COLO668 (cell line): ENCODE measurements at regions not wholly inside any gene's neighbourhood (a gene's known extent, or its start where the extent isn't known, plus 50 kb on each side); places are given as distances from the start of the nearest gene placed in this dataset.

ENCODE experiments used
- DNase-seq: peaks from one replicate; lab custom pipeline; 2025; ENCODE audit not compliant: unreplicated experiment; lab: John Stamatoyannopoulos, UW

DNA sequence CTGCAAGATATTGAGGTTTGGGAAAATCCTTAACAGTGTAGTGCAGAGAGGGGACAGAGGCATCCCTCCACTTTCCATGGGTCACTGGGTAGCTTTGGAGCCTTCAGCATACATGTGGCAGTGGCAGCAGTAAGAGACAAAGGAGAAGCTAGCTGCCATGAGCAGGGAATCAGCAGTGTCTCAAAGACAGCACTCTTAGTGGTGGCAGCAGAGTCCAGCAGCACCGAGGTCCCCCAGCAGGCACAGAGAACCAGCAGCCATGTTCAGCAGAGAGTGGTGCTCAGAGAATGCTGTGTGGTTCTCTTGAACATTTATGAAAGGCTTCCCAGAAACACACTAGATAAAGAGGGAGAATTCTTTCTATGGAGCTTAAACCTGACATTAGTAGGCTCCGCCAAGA is 308.5 kb downstream of the CENPC start:
- DNase-seq = no peak

GRCh38 chr4:67236318-67236717 is 309.0 kb downstream of the CENPC start:
- DNase-seq = no peak

DNA sequence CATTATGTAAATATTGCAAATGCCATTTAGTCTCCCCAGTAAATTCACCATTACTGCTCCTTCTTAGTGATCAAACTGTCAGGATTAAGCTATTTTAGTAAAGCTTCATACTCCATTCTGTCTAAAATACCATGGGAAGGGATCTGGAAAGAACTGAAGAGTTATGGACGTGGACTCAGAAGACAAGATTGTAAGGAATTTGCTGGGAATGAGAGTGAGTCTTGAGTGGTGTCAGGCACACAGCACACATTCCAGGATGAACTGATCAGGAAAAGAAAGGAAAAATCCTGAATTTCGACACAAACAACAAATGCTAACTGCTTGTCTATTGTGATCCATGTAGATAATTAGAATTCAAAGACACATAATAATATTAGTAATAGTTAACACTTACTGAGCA is 311.0 kb downstream of the CENPC start:
- no peak for DNase-seq

GRCh38 chr4:67229148-67229547 is 316.2 kb downstream of the CENPC start:
- no peak for DNase-seq

DNA sequence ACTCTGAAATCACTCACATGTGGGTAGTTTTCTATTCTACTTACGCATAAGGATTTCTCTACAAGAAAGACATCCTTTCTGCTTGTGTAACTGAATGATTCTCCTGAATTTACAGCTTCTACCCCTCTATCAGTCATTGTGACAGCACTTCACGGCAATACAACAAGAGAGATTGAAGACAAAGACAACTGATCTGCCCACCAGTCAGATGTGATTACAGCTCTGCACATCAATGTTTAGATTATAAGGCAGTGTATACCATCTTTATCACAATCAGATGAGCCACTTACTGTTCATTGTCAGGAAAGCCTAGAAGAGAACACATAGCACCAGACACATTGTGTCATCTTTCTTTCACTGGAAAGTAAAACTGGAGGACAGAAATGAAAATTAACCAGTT is 324.4 kb downstream of the CENPC start:
- no peak for DNase-seq

GRCh38 chr4:67218883-67219282 is 326.4 kb downstream of the CENPC start:
- DNase-seq = no peak

GRCh38 chr4:67207941-67208441 is 337.3 kb downstream of the CENPC start:
- no peak for DNase-seq

GRCh38 chr4:67204441-67204840 is 340.9 kb downstream of the CENPC start:
- DNase-seq = peak; percentile 27

- no peak for DNase-seq
These were observed 344.0 kb downstream of the CENPC start for GRCh38 chr4:67201334-67201733.

DNA sequence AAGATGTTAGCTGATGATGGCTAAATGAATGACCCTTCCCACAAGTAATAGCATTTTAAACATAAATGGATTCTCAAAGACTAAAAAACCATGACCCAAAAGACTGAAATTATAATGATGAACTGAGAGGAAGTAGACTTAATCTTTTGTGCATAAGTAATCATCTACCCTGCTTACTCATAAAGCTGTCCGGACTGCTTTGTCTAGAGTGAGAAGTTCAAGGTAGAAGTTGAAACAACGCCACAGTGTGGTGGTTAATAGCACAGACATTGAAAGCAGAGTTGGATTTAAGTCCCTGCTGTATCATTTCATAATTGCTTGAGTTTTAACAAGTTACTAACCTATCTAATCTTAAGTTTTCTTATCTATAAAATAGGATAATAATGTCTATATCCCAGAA is 346.6 kb downstream of the CENPC start:
- peak; percentile 9 for DNase-seq

- no peak for DNase-seq
These were observed 377.5 kb downstream of the CENPC start for GRCh38 chr4:67167849-67168248.

GRCh38 chr4:67162690-67163089 is 382.6 kb downstream of the CENPC start:
- DNase-seq = no peak

DNA sequence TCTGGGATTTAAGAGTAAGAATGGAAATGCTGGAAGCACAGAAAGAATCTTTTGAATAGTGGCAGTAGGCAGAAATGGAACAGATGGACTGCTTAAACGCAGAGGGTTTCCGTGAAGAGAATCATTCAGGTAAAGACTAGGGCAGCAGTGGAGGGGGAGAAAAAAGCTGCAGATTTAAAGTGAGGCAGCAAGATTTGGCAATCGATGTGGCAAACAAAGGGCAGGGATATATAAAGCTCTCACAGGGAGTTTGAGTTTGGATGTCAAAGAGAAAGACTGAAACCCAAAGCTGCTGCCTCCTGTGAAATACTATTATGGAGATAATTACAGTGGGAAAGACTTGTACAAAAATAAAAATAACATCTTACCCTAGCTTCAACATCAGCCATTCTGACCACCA is 384.0 kb downstream of the CENPC start:
- no peak for DNase-seq

- DNase-seq = no peak
These were observed 384.9 kb downstream of the CENPC start for GRCh38 chr4:67160394-67160793.

- no peak for DNase-seq
These were observed 386.6 kb downstream of the CENPC start for GRCh38 chr4:67158666-67159065.

- peak; percentile 14 for DNase-seq
These were observed 392.3 kb downstream of the CENPC start for GRCh38 chr4:67152976-67153375.

GRCh38 chr4:67151376-67152343 is 393.6 kb downstream of the CENPC start:
- DNase-seq = no peak

GRCh38 chr4:67141586-67141985 is 403.7 kb downstream of the CENPC start:
- DNase-seq = no peak

DNA sequence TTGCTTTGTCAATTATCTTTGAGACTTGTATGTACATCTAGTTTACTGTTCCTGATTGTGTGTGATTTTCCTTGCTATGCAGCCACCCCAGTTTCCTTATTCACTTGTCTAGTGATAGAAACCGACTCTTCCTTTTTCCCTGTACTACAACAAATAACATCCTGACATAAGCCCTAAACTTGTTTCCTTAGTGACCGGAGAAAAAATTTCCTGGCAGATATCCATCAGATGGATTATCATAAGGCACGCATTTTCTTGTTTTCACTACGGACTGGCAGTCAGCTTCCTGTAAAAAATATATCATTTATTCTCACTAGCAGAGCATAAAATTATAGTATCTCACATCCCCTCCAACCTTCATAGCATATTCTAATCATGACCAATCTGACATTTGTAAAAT is 410.7 kb downstream of the CENPC start:
- DNase-seq = no peak

- DNase-seq = no peak
These were observed 412.1 kb downstream of the CENPC start for GRCh38 chr4:67133162-67133561.

DNA sequence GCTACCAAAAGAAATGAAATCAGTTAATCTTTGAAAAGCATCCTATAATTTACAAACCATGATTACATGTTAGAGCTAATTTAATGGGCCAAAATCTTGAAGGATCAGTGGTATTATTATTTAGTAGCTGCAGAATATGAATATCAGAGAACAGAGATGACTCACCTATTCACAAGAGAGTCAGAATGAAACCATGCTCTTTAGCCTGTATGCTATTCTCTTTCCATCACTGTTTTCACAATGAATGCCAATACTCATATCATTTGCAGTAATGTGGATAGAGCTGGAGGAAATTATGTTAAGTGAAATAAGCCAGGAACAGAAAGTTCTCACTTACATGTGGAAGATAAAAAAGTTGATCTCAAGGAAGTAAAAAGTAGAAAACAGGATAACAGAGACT is 414.1 kb downstream of the CENPC start:
- DNase-seq = no peak

- no peak for DNase-seq
These were observed 414.9 kb downstream of the CENPC start for GRCh38 chr4:67130411-67130810.

DNA sequence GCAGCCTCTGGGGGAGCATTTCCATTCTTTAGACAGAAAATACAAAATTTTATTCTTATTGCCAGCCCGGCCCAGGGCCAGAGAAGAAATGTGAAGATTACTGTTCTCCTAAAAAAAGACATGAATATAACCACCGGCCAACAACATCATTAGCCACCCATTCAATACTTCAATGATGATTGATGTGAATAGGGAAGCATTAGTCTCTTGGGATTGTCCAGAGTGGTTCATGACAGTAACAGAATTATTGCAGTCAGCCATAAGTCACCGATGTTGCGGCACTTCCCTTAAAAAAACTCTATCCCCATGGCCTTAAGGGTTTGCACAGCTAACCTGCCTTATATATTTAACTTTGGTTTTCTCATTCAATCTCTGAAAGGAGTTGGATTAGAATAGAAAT is 418.7 kb downstream of the CENPC start:
- DNase-seq = no peak
